ENCODE measurements at regions not wholly inside any gene's neighbourhood (a gene's known extent, or its start where the extent isn't known, plus 50 kb on each side); places are given as distances from the start of the nearest gene placed in this dataset.

- no peaks in the 10 kb centered on the region for H3K27me3 ChIP-seq (ENCODE audit: control insufficient read depth, extremely low read depth, insufficient read depth, low read length)
- H3K27ac ChIP-seq (ENCODE audit: control insufficient read depth, insufficient read depth, low read length), result no peak overlapping the region
- H3K4me3 ChIP-seq (ENCODE audit: control insufficient read depth in 2 of 3, extremely low read depth in 1 of 3, insufficient read depth in 2 of 3, low read depth in 1 of 3, low read length in 3 of 3), result no peak overlapping the region
- no peaks in the 10 kb centered on the region for H3K9me1 ChIP-seq (ENCODE audit: control insufficient read depth, extremely low read depth, insufficient read depth, low read length)
- TF ChIP-seq CTCF (optimal IDR thresholded peaks at IDR 0.05 in 1 of 3, IDR thresholded peaks at IDR 0.05 in 1 of 3, conservative IDR thresholded peaks at IDR 0.05 in 1 of 3; ENCODE audit: extremely low read depth in 1 of 3, insufficient read depth in 2 of 3, low read length in 3 of 3) (no peak), EZH2 (IDR thresholded peaks at IDR 0.05; ENCODE audit: low read length) (no peak)
- no peak overlapping the region for H3K4me2 ChIP-seq (ENCODE audit: control insufficient read depth, extremely low read depth, insufficient read depth, low read depth, low read length)
- no peak for FAIRE-seq
- no peaks in the 10 kb centered on the region for H3K79me2 ChIP-seq (ENCODE audit: control insufficient read depth, insufficient read depth, low read length)
- DNase-seq (ENCODE audit: low read depth, low spot score), result no peak
- dilution Hi-C loops (cut with MboI; ENCODE audit: extremely low pct_ligation_motif_present, low sequenced_read_pairs), result no loop called here
- no peaks in the 10 kb centered on the region for H3K4me1 ChIP-seq (ENCODE audit: control insufficient read depth, extremely low read depth, insufficient read depth, low read length)
- no peaks in the 10 kb centered on the region for H4K20me1 ChIP-seq (ENCODE audit: control insufficient read depth, extremely low read depth, insufficient read depth, low read length)
- H3K9me3 ChIP-seq (ENCODE audit: control insufficient read depth, low read depth, low read length), result peaks cover 3% of the 10 kb centered on the region
- H2AFZ ChIP-seq (ENCODE audit: control insufficient read depth, low read length), result no peak overlapping the region
- H3K9ac ChIP-seq (ENCODE audit: control insufficient read depth, extremely low read depth, insufficient read depth, low read length), result no peak overlapping the region
- no peaks in the 10 kb centered on the region for H3K36me3 ChIP-seq (ENCODE audit: control insufficient read depth in 2 of 2, extremely low read depth in 1 of 2, insufficient read depth in 2 of 2, low read length in 2 of 2)
Observed at GRCh38 chr2:103615611-103616105, 853.8 kb downstream of the TMEM182 start.

- Histone ChIP-seq H2AFZ (ENCODE audit: control insufficient read depth, low read length) (no peak overlapping the region), H4K20me1 (ENCODE audit: control insufficient read depth, extremely low read depth, insufficient read depth, low read length) (no peaks in the 10 kb centered on the region), H3K36me3 (ENCODE audit: control insufficient read depth in 2 of 2, extremely low read depth in 1 of 2, insufficient read depth in 2 of 2, low read length in 2 of 2) (no peaks in the 10 kb centered on the region), H3K9me1 (ENCODE audit: control insufficient read depth, extremely low read depth, insufficient read depth, low read length) (no peaks in the 10 kb centered on the region), H3K9ac (ENCODE audit: control insufficient read depth, extremely low read depth, insufficient read depth, low read length) (no peak overlapping the region), H3K27me3 (ENCODE audit: control insufficient read depth, extremely low read depth, insufficient read depth, low read length) (no peaks in the 10 kb centered on the region), H3K27ac (ENCODE audit: control insufficient read depth, insufficient read depth, low read length) (no peak overlapping the region), H3K4me1 (ENCODE audit: control insufficient read depth, extremely low read depth, insufficient read depth, low read length) (no peaks in the 10 kb centered on the region), H3K9me3 (ENCODE audit: control insufficient read depth, low read depth, low read length) (peaks cover 5% of the 10 kb centered on the region), H3K79me2 (ENCODE audit: control insufficient read depth, insufficient read depth, low read length) (no peaks in the 10 kb centered on the region), H3K4me2 (ENCODE audit: control insufficient read depth, extremely low read depth, insufficient read depth, low read depth, low read length) (no peak overlapping the region), H3K4me3 (ENCODE audit: control insufficient read depth in 2 of 3, extremely low read depth in 1 of 3, insufficient read depth in 2 of 3, low read depth in 1 of 3, low read length in 3 of 3) (no peak overlapping the region)
- DNase-seq (ENCODE audit: low read depth, low spot score) (no peak), FAIRE-seq (no peak)
- dilution Hi-C loops (cut with MboI; ENCODE audit: extremely low pct_ligation_motif_present, low sequenced_read_pairs), result no loop called here
- TF ChIP-seq CTCF (optimal IDR thresholded peaks at IDR 0.05 in 1 of 3, IDR thresholded peaks at IDR 0.05 in 1 of 3, conservative IDR thresholded peaks at IDR 0.05 in 1 of 3; ENCODE audit: extremely low read depth in 1 of 3, insufficient read depth in 2 of 3, low read length in 3 of 3), result no peak
- no peak for TF ChIP-seq EZH2 (IDR thresholded peaks at IDR 0.05; ENCODE audit: low read length)
Observed at GRCh38 chr2:103616891-103617290, 855.1 kb downstream of the TMEM182 start.
